Esophagus muscularis mucosa (tissue), 4 donors: ENCODE measurements at regions not wholly inside any gene's neighbourhood (a gene's known extent, or its start where the extent isn't known, plus 50 kb on each side); places are given as distances from the start of the nearest gene placed in this dataset.

Experiments used
- DNase-seq: peaks from one replicate; pipeline ENCODE4 v3.0.0-alpha.2; 2017; ENCODE audit errors: extremely low spot score
- H3K27ac ChIP-seq, 4 donors: fragments of 200-600 bp; sonication (generic); replicated peaks in 1 of 4; 1 replicate in 3 of 4; 2 replicates in 1 of 4; pipeline ENCODE4 v1.5.1; 2016 to 2019; ENCODE audit warnings: mild to moderate bottlenecking in 1 of 4
- H3K27me3 ChIP-seq, 4 donors: fragments of 200-600 bp; sonication (generic); one replicate each; pipeline versions ENCODE4 v1.5.1 to v1.6.0; 2016 to 2019
- H3K36me3 ChIP-seq, 4 donors: fragments of 200-600 bp; sonication (generic); one replicate each; pipeline ENCODE4 v1.5.1; 2016 to 2019
- H3K4me1 ChIP-seq, 4 donors: fragments of 200-600 bp; sonication (generic); one replicate each; pipeline ENCODE4 v1.5.1; 2016 to 2019
- H3K4me3 ChIP-seq, 4 donors: fragments of 200-600 bp; sonication (generic); 1 replicate in 2 of 4; 2 replicates in 2 of 4; pipeline ENCODE4 v1.5.1; 2016 to 2019; ENCODE audit warnings: mild to moderate bottlenecking in 4 of 4, moderate library complexity in 1 of 4
- H3K9me3 ChIP-seq, 4 donors: fragments of 200-600 bp; sonication (generic); 1 replicate in 3 of 4; 2 replicates in 1 of 4; pipeline ENCODE4 v1.5.1; 2016 to 2019
- CTCF ChIP-seq, 3 experiments: fragments of 200-600 bp in 2 of 3; fragments of 450-650 bp in 1 of 3; sonication (generic) in 2 of 3; IDR thresholded peaks; one replicate each; pipeline ENCODE4 v1.5.1; 2017 to 2019; ENCODE audit warnings: antibody characterized with exemption in 3 of 3, mild to moderate bottlenecking in 2 of 3, moderate library complexity in 1 of 3
- EP300 ChIP-seq: sonication (generic); formaldehyde crosslinking; IDR thresholded peaks from one replicate; pipeline ENCODE4 v1.6.1; 2017; ENCODE audit warnings: antibody characterized with exemption
- POLR2A ChIP-seq: fragments of 450-650 bp; IDR thresholded peaks from one replicate; pipeline ENCODE4 v1.6.1; 2017; ENCODE audit warnings: antibody characterized with exemption, moderate library complexity, mild to moderate bottlenecking, low read depth
- POLR2AphosphoS5 ChIP-seq, 2 donors: sonication (generic); formaldehyde crosslinking; IDR thresholded peaks; one replicate each; pipeline ENCODE4 v1.6.1; 2017; ENCODE audit warnings: antibody characterized with exemption in 2 of 2
- WGBS: methylation state at CpG from one replicate; pipeline ENCODE4 v1.1.5; 2018; 5-methylcytosine and 5-hydroxymethylcytosine counted together
- intact Hi-C: fragments of 100-400 bp; cut with DNase I; formaldehyde crosslinking; loops from one replicate; pipeline ENCODE4 v1.15.1; 2023

- no peak overlapping the region for H3K27ac ChIP-seq
- TF ChIP-seq EP300 (no peak), POLR2AphosphoS5 (IDR thresholded peaks at IDR 0.05) (no peak), CTCF (IDR thresholded peaks at IDR 0.05) (no peak)
- H3K9me3 ChIP-seq, result no peaks in the 10 kb centered on the region
- H3K4me3 ChIP-seq, result no peak overlapping the region
- DNase-seq, result no peak
- no peaks in the 10 kb centered on the region for H3K36me3 ChIP-seq
- intact Hi-C loops, result no loop called here
- H3K4me1 ChIP-seq, result no peaks in the 10 kb centered on the region
- peaks cover 0 to 16% (median 0%) of the 10 kb centered on the region in 4 donors for H3K27me3 ChIP-seq
- WGBS, result 83% methylated on average over 4 of the region's 5 CpGs
Measured at GRCh38 chr18:8477615-8478014, 131.6 kb upstream of the RAB12 start.

GRCh38 chr18:8478166-8478967, 130.9 kb upstream of the RAB12 start:
- DNase-seq, result no peak
- Histone ChIP-seq H3K4me3 (no peak overlapping the region), H3K4me1 (no peaks in the 10 kb centered on the region), H3K27ac (no peak overlapping the region), H3K27me3 (peaks cover 0 to 16% (median 0%) of the 10 kb centered on the region in 4 donors), H3K9me3 (no peaks in the 10 kb centered on the region), H3K36me3 (no peaks in the 10 kb centered on the region)
- WGBS, result 66% methylated on average over 14 of the region's 14 CpGs
- TF ChIP-seq EP300 (no peak), CTCF (IDR thresholded peaks at IDR 0.05) (peak; percentile 55 to 86 (median 66))
- intact Hi-C loops, result no loop called here

GRCh38 chr18:8478968-8479370, 130.3 kb upstream of the RAB12 start:
- TF ChIP-seq POLR2A (no peak), EP300 (no peak), CTCF (IDR thresholded peaks at IDR 0.05) (no peak), POLR2AphosphoS5 (IDR thresholded peaks at IDR 0.05) (no peak)
- H3K27ac ChIP-seq, result no peak overlapping the region
- H3K36me3 ChIP-seq, result no peaks in the 10 kb centered on the region
- H3K4me3 ChIP-seq, result no peak overlapping the region
- H3K9me3 ChIP-seq, result no peaks in the 10 kb centered on the region
- intact Hi-C loops, result no loop called here
- 91% methylated on average over 11 of the region's 11 CpGs for WGBS
- H3K4me1 ChIP-seq, result no peaks in the 10 kb centered on the region
- no peak for DNase-seq
- H3K27me3 ChIP-seq, result peaks cover 0 to 16% (median 0%) of the 10 kb centered on the region in 4 donors

- no peak for TF ChIP-seq POLR2AphosphoS5 (IDR thresholded peaks at IDR 0.05)
- TF ChIP-seq CTCF (IDR thresholded peaks at IDR 0.05), result no peak
- no peak for TF ChIP-seq EP300
- no peak for TF ChIP-seq POLR2A
Measured at GRCh38 chr18:8479789-8480188, 129.4 kb upstream of the RAB12 start.

More at GRCh38 chr18:8479789-8480188, 129.4 kb upstream of the RAB12 start:
- Histone ChIP-seq H3K4me1 (no peaks in the 10 kb centered on the region), H3K4me3 (no peak overlapping the region), H3K36me3 (no peaks in the 10 kb centered on the region), H3K27me3 (peaks cover 0 to 16% (median 0%) of the 10 kb centered on the region in 4 donors), H3K9me3 (no peaks in the 10 kb centered on the region), H3K27ac (no peak overlapping the region)
- DNase-seq, result no peak
- WGBS, result 66% methylated on average over 15 of the region's 15 CpGs
- intact Hi-C loops, result no loop called here
